GM12892 (cell line): ENCODE measurements at regions not wholly inside any gene's neighbourhood (a gene's known extent, or its start where the extent isn't known, plus 50 kb on each side); places are given as distances from the start of the nearest gene placed in this dataset.

Source experiments
- POLR2A ChIP-seq: IDR thresholded peaks from 2 replicates; pipeline ENCODE4 v1.6.1; 2011; ENCODE audit warnings: low read depth, low read length, control low read depth
- TAF1 ChIP-seq: IDR thresholded peaks from 2 replicates; pipeline ENCODE4 v1.6.1; 2011; ENCODE audit warnings: low read depth, mild to moderate bottlenecking, control low read depth, low read length, borderline replicate concordance

- no peak for TF ChIP-seq TAF1
- no peak for TF ChIP-seq POLR2A
Measured at GRCh38 chr2:164127971-164128527, 392.2 kb upstream of the FIGN start.
